Activated CD8-positive, alpha-beta memory T cell treated with anti-CD3 and anti-CD28 coated beads for 36 hours (primary cell): ENCODE measurements at regions not wholly inside any gene's neighbourhood (a gene's known extent, or its start where the extent isn't known, plus 50 kb on each side); places are given as distances from the start of the nearest gene placed in this dataset.

ENCODE experiments used
- CTCF ChIA-PET: fragments of 350-600 bp; sonication (Branson Sonifier 250); formaldehyde crosslinking; loops from one replicate; lab custom pipeline; 2021; ENCODE audit warnings: antibody characterized with exemption; lab: Charles Lee
- POLR2A ChIA-PET: fragments of 350-600 bp; sonication (Branson Sonifier 250); formaldehyde crosslinking; loops from one replicate; lab custom pipeline; 2021; ENCODE audit warnings: antibody characterized with exemption; lab: Charles Lee

DNA sequence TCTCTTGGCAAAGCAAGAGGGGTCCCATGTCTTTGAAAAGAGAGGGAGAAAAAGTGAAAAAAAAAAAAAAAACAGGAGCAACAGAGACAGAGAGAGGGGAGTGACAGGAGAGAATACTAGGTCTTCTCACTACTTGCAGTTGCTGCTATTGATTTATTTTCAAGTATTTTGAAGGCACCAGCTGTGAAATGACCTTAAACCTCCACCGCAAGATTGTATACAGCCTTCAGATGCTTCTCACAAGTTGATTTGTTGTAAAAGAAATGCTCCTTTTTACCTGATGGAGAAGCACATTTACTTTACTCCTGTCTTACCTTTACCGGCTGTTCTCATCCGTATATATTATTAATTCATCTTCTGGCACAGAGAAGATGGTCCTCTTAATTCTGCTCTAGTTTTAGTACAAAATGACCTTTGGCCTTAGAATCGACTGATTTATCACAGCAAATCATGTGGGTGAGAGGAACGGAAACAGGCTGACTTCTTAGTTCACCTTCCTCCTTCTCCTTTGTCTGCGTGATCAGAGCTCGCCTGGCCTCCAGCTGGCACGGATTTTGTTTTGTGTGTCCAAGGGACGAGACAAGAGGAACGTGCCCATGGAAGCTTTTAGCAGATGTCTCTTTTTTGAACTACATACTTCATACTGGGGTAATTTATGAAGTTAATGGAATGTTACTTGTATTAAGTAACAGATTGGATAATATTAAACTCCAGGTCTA is 82.4 kb upstream of the PACRGL start:
- POLR2A ChIA-PET, result no interaction called here
- CTCF ChIA-PET, result no interaction called here

DNA sequence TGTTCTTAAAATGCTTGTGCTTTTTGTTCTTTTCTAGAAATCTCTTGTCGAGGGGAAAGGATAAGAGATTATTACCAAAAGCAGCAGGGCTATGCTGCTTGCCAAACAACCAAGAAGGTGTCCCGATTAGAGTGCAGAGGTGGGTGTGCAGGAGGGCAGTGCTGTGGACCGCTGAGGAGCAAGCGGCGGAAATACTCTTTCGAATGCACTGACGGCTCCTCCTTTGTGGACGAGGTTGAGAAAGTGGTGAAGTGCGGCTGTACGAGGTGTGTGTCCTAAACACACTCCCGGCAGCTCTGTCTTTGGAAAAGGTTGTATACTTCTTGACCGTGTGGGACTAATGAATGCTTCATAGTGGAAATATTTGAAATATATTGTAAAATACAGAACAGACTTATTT is 81.5 kb upstream of the PACRGL start:
- ChIA-PET POLR2A (no interaction called here), CTCF (no interaction called here)

- POLR2A ChIA-PET, result no interaction called here
- CTCF ChIA-PET, result no interaction called here
Observed at GRCh38 chr4:20621476-20621875, 78.8 kb upstream of the PACRGL start.

- ChIA-PET CTCF (no interaction called here), POLR2A (no interaction called here)
Observed at GRCh38 chr4:20622701-20623100, 77.6 kb upstream of the PACRGL start.

DNA sequence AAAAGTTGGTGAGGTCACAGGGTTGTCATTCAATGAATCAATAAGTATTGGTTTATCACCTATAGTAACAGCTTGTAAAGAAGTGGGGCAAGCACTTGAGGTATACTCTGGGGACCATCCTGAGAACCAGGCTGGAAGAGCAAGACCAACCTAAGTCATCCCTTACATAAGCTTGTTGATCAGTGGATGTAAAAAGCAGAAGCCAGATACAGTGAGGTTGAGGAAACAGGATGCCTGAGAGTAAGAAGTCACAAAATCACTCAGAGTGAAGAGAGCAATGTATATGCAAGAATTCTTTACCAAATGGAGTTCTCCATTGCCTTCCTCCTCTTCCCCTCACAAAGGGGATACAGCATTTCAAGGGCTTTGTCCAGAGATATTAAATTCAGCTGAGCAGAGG is 76.3 kb upstream of the PACRGL start:
- ChIA-PET POLR2A (no interaction called here), CTCF (no interaction called here)

DNA sequence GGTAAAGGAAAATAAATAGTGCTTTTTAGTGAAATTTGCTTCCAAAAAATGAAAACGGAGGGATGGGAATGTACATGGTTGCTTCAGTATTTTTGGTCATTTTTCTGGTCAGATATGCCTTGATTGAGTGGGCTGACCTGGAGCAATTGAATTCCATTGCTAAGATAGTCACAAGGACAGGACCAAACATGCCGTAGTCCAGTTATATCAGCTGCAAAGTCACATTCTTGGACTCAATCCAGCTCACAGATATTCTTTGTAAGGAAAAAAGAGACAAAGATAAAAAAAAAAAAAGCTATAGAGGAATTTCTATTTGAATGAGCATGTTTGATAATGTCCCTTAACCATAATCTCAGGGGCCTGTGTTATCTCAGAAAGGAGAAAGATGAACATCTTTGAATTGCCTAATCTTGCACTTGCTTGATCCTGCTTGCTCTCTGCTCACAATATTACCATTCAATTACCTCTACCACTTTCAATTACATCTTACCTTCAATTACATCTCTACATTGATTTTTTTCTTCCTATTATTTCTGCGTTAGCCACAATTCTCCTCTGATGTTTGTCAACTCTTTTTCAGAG is 75.4 kb upstream of the PACRGL start:
- POLR2A ChIA-PET, result interaction anchor here (0.6 kb wide), 1 partner anchor 606 kb away, joined by 5 read pairs; no protein-coding TSS in a partner anchor
- CTCF ChIA-PET, result no interaction called here

- POLR2A ChIA-PET, result interaction anchor here (0.6 kb wide), 1 partner anchor 607 kb away, joined by 5 read pairs; no protein-coding TSS in a partner anchor
- CTCF ChIA-PET, result no interaction called here
Observed at GRCh38 chr4:20625426-20625825, 74.8 kb upstream of the PACRGL start.

GRCh38 chr4:20626326-20627005 is 73.8 kb upstream of the PACRGL start:
- CTCF ChIA-PET, result no interaction called here
- POLR2A ChIA-PET, result no interaction called here

- CTCF ChIA-PET, result no interaction called here
- POLR2A ChIA-PET, result interaction anchor here (0.6 kb wide), 1 partner anchor 118 kb away, joined by 3 read pairs; no protein-coding TSS in a partner anchor
Observed at GRCh38 chr4:20627866-20628265, 72.4 kb upstream of the PACRGL start.

GRCh38 chr4:20629186-20630106 is 70.8 kb upstream of the PACRGL start:
- CTCF ChIA-PET, result interaction anchor here (0.6 kb wide), 1 partner anchor 373 kb away, joined by 4 read pairs; no protein-coding TSS in a partner anchor
- POLR2A ChIA-PET, result no interaction called here

DNA sequence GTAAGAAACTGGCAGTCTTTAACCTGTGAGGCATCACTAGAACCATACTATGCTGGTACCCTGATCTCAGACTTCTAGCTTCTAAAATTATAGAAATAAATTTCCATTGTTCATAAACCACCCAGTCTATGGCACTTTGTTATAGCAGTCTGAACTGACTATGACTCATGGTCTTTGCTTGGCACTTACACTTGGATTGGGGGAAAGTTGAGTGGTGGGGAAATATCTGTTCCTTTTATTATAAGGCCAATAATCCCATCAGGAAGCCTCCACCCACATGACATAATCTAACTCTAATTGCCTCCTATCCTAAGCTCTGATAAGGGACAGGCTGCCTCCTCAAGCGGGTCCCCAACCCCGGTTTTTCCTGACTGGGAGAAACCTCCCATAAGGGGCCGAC is 61.4 kb upstream of the PACRGL start:
- ChIA-PET CTCF (no interaction called here), POLR2A (no interaction called here)

DNA sequence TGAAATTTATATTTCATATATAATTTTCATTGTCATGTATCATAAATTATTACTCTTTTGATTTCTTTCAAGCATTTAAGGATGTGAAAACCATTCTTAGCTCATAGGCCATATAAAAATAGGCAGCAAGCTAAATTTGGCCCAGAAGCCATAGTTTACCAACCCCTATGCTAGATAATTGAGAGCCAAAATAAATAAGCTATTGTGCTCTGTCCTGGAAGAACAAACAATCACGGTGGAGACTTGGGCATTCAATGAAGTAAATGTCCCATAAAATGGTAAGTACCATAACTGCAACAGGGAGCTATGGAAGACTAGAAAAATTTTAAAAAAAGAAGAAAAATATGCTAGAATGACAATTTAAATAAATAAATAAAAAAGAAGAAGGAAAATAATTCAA is 60.9 kb upstream of the PACRGL start:
- ChIA-PET POLR2A (no interaction called here), CTCF (no interaction called here)

GRCh38 chr4:20640989-20641388 is 59.3 kb upstream of the PACRGL start:
- CTCF ChIA-PET, result no interaction called here
- POLR2A ChIA-PET, result no interaction called here

DNA sequence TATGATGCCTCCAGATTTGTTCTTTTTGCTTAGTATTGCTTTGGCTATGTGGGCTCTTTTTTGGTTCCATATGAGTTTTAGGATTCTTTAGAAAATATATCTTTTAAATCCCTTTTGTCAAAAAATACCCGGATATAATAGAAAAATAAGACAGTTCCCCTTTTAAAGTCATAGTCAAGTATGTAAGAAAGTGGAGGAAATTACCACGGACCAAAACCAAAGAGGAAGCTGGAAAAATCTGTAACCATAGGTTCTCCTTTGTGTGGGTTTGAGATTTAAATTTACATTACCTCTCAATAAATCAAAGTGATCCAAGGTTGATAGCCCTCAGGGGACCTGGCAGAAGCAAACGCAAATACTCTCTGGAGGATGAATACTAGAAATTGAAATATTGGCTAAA is 58.3 kb upstream of the PACRGL start:
- POLR2A ChIA-PET, result no interaction called here
- CTCF ChIA-PET, result no interaction called here

- CTCF ChIA-PET, result no interaction called here
- POLR2A ChIA-PET, result no interaction called here
Observed at GRCh38 chr4:20643631-20644030, 56.6 kb upstream of the PACRGL start.

GRCh38 chr4:20645236-20645635 is 55.0 kb upstream of the PACRGL start:
- CTCF ChIA-PET, result no interaction called here
- POLR2A ChIA-PET, result no interaction called here

- ChIA-PET POLR2A (no interaction called here), CTCF (no interaction called here)
Observed at GRCh38 chr4:20646287-20646686, 54.0 kb upstream of the PACRGL start.
